ENCODE measurements at regions not wholly inside any gene's neighbourhood (a gene's known extent, or its start where the extent isn't known, plus 50 kb on each side); places are given as distances from the start of the nearest gene placed in this dataset.

DNA sequence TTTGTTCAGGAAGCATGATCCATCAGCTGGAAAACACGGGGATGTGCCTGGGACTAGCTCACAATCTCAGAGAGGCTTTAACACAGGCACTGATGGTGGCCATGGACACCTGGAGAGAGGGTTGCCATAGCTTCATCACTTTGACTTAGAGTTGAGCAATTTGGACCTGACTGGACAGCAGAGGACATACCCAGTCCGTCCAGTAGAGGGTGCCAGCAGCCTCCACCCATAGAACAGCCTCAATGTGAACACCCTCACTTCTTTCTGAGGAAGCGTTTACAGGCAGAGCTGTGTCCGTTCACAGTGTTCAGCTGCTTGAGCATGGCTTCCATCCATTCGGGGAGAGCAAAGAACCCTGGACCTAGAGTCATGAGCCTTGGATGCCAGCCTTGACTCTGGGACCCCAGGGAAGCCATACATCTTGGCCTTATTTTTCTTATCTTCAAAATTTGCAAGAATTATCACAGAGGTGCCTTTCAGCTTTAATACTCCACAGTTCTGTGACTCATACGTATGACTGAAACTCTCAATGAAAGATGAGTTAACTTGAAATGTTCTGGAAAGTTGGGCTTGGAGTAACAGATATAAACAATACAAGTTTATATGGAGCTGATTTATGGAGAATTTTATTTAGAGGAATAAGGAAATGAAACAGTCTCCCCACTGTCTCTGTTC, 302.9 kb upstream of the PODXL start (continued):
- TF ChIP-seq RBM17 (IDR thresholded peaks at IDR 0.05; ENCODE audit: borderline replicate concordance, low read depth, low read length) = no peak
- TF ChIP-seq FOS (IDR thresholded peaks at IDR 0.05; ENCODE audit: extremely low read depth, insufficient read length) = no peak
- no peak for TF ChIP-seq IFI16 (CRISPR knock-in tag; IDR thresholded peaks at IDR 0.05)
- TF ChIP-seq NUFIP1 (IDR thresholded peaks at IDR 0.05; ENCODE audit: partially characterized antibody) = no peak
- TF ChIP-seq MCM2 (IDR thresholded peaks at IDR 0.05; ENCODE audit: low read depth) = no peak
- no peak for TF ChIP-seq E2F3 (CRISPR knock-in tag; IDR thresholded peaks at IDR 0.05)
- no peak for TF ChIP-seq HMGN3 (IDR thresholded peaks at IDR 0.05; ENCODE audit: borderline replicate concordance, extremely low read depth, insufficient read length, low read depth, low read length)
- TF ChIP-seq ZNF75A (CRISPR knock-in tag; IDR thresholded peaks at IDR 0.05) = no peak
- TF ChIP-seq DPF2 (IDR thresholded peaks at IDR 0.05) = no peak
- TF ChIP-seq, protein P1, sequence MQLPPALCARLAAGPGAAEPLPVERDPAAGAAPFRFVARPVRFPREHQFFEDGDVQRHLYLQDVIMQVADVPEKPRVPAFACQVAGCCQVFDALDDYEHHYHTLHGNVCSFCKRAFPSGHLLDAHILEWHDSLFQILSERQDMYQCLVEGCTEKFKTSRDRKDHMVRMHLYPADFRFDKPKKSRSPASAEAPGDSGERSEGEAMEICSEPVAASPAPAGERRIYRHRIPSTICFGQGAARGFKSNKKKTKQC (CRISPR knock-in tag; IDR thresholded peaks at IDR 0.05) = no peak
- TF ChIP-seq MTA2 (IDR thresholded peaks at IDR 0.05; ENCODE audit: low read depth) = no peak
- no peak for TF ChIP-seq ZNF699 (CRISPR knock-in tag; IDR thresholded peaks at IDR 0.05; ENCODE audit: insufficient replicate concordance)
- no peak for TF ChIP-seq RUNX1 (IDR thresholded peaks at IDR 0.05; ENCODE audit: low read depth)
- TF ChIP-seq, protein P2, sequence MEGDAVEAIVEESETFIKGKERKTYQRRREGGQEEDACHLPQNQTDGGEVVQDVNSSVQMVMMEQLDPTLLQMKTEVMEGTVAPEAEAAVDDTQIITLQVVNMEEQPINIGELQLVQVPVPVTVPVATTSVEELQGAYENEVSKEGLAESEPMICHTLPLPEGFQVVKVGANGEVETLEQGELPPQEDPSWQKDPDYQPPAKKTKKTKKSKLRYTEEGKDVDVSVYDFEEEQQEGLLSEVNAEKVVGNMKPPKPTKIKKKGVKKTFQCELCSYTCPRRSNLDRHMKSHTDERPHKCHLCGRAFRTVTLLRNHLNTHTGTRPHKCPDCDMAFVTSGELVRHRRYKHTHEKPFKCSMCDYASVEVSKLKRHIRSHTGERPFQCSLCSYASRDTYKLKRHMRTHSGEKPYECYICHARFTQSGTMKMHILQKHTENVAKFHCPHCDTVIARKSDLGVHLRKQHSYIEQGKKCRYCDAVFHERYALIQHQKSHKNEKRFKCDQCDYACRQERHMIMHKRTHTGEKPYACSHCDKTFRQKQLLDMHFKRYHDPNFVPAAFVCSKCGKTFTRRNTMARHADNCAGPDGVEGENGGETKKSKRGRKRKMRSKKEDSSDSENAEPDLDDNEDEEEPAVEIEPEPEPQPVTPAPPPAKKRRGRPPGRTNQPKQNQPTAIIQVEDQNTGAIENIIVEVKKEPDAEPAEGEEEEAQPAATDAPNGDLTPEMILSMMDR (IDR thresholded peaks at IDR 0.05 in 2 of 3, conservative IDR thresholded peaks at IDR 0.05 in 1 of 3; ENCODE audit: insufficient read depth in 2 of 3, low read depth in 1 of 3, low read length in 3 of 3) = peak; percentile 83 to 95 (median 87)
- TF ChIP-seq PHF20 (IDR thresholded peaks at IDR 0.05; ENCODE audit: partially characterized antibody) = no peak
- TF ChIP-seq, protein P3, sequence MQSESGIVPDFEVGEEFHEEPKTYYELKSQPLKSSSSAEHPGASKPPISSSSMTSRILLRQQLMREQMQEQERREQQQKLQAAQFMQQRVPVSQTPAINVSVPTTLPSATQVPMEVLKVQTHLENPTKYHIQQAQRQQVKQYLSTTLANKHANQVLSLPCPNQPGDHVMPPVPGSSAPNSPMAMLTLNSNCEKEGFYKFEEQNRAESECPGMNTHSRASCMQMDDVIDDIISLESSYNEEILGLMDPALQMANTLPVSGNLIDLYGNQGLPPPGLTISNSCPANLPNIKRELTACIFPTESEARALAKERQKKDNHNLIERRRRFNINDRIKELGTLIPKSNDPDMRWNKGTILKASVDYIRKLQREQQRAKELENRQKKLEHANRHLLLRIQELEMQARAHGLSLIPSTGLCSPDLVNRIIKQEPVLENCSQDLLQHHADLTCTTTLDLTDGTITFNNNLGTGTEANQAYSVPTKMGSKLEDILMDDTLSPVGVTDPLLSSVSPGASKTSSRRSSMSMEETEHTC (IDR thresholded peaks at IDR 0.05) = no peak
- TF ChIP-seq, protein P4, sequence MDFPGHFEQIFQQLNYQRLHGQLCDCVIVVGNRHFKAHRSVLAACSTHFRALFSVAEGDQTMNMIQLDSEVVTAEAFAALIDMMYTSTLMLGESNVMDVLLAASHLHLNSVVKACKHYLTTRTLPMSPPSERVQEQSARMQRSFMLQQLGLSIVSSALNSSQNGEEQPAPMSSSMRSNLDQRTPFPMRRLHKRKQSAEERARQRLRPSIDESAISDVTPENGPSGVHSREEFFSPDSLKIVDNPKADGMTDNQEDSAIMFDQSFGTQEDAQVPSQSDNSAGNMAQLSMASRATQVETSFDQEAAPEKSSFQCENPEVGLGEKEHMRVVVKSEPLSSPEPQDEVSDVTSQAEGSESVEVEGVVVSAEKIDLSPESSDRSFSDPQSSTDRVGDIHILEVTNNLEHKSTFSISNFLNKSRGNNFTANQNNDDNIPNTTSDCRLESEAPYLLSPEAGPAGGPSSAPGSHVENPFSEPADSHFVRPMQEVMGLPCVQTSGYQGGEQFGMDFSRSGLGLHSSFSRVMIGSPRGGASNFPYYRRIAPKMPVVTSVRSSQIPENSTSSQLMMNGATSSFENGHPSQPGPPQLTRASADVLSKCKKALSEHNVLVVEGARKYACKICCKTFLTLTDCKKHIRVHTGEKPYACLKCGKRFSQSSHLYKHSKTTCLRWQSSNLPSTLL (IDR thresholded peaks at IDR 0.05) = no peak
- peak; percentile 62 for TF ChIP-seq SMC3 (conservative IDR thresholded peaks at IDR 0.05; ENCODE audit: insufficient read depth, low read depth, low read length)
- TF ChIP-seq NR3C1 (CRISPR knock-in tag; IDR thresholded peaks at IDR 0.05) = no peak
- TF ChIP-seq, protein P5, sequence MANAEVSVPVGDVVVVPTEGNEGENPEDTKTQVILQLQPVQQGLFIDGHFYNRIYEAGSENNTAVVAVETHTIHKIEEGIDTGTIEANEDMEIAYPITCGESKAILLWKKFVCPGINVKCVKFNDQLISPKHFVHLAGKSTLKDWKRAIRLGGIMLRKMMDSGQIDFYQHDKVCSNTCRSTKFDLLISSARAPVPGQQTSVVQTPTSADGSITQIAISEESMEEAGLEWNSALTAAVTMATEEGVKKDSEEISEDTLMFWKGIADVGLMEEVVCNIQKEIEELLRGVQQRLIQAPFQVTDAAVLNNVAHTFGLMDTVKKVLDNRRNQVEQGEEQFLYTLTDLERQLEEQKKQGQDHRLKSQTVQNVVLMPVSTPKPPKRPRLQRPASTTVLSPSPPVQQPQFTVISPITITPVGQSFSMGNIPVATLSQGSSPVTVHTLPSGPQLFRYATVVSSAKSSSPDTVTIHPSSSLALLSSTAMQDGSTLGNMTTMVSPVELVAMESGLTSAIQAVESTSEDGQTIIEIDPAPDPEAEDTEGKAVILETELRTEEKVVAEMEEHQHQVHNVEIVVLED (CRISPR knock-in tag; IDR thresholded peaks at IDR 0.05) = no peak
- TF ChIP-seq SMARCA5 (IDR thresholded peaks at IDR 0.05) = no peak
- TF ChIP-seq TARDBP (IDR thresholded peaks at IDR 0.05) = no peak
- no peak for TF ChIP-seq MYNN (IDR thresholded peaks at IDR 0.05)
- no peak for TF ChIP-seq MYNN (CRISPR knock-in tag; IDR thresholded peaks at IDR 0.05)
